GM21390 (cell line): ENCODE measurements at regions not wholly inside any gene's neighbourhood (a gene's known extent, or its start where the extent isn't known, plus 50 kb on each side); places are given as distances from the start of the nearest gene placed in this dataset.

Experiments
- ATAC-seq: cut with Tn5 transposase; IDR thresholded peaks from one replicate; pipeline ENCODE4 v1.9.1; 2021; ENCODE audit not compliant: unreplicated experiment

DNA sequence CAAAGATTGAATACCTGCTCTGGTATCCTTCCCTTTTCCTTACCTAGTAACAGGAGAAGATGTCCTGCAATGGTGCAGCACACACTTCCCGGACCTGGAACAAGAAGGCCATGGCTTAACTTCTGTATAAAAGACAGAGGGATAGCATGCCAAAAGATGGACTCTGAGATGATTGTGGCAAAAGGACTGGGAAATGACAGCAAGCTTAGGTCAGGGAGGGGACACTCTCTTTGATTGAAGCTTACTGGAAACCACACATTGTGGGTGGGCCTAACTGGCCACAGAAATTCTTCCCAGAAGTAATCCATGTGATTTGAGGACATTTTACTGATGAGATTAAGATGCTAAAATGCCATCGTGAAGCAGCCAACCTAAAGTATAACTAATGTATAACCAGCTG lies 71.0 kb upstream of the OTUD4 start:
- ATAC-seq: no peak

DNA sequence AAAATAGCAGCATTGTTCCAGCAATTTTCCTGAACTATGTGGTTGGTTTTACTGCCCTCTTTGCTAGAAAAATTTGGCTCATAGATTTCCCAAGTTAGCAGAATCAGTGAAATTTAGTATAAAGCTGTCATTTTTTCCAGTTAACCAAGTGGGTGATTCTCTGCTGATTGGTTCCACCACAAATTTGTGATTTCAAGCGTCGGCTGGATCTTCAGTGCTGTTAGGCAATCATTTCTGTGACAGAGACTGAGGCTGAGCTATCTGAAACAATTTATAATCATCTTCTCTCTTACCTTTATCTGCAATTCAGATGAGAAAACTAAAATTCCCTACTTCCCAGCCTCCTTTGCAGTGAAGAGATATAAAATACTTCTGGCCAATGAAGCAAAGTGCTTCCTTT lies 68.6 kb upstream of the OTUD4 start:
- ATAC-seq: no peak

DNA sequence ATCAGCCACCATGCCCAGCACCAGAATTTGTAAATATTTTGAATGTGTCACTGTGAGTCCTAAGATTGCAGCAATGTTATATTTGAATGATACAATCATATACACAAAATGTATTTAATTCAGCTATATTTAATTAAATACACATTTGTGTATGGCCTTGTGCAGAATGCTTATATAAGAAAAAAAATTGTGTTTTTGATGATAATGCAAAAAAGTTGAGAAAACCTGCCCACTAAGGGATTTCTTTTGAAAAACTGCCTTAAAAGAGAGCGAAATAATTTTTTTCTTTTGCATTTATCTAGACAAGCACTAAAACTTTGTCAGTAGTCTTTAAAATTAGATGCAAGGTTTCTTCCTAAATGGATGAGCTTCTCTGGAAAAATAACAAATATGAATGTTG lies 68.1 kb upstream of the OTUD4 start:
- no peak for ATAC-seq

DNA sequence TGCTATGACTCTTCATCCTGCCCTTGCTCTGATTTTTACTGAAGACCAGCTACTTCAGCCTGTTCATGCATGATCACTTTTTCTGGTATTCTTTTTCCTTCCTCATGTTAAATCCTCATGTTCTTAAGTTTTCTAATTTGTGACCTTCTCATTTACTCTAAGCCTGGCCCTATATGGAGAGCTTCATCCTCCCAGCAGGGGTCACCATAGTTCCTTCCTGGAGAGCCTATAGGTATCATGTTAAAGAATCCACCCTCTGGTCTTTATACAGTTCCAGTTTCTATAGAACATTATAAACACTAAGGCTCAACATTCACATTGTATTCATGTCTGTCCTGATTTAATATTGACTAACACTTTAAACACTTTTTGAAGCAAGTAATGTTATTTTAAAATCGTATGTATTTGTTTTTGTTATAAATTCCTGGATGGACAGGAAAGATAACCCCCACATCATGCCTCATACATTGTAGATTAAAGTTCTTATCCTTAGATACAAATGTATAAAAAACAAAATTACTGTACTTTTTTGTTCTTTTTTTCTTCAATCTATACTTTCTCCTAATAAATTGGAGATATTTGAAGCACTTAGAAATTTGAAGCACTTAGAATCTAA lies 53.8 kb upstream of the OTUD4 start:
- peak; percentile 99 for ATAC-seq

DNA sequence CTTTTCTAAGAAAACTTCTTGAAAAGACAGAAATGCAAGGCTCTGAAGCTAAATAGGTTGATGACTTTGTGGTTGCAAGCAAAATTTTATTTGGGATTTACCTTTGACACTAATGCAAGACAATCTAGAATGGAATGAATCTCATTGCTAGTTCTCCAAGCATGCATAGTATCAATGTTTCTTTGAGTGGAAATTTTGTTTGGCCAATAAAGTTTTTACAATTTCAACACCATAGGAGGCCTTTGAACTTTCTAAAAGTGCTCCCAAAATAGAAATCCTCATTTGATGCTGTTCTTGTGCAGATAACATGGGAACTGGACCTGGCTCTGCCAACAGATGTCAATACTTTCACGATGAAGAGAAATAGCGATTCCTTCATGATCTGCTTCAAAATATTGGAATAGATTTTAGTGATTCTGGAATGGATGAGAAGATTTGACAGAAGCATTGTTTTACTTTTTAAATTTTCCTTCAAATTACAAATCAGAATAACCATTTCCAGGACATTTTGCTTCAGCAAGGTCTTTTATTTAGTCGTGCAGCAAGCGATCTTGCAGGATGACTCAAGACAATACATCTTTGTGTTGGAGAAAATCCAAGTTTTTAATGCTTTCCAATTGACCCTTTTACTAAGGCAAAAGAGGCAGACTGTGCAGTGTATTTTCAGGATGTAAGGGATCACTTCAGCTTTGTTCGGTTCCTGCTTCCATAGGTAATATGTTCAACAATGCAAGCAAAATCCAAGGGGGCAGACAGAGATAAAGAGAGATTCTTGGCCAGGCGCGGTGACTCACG lies 51.7 kb upstream of the OTUD4 start:
- ATAC-seq: no peak

DNA sequence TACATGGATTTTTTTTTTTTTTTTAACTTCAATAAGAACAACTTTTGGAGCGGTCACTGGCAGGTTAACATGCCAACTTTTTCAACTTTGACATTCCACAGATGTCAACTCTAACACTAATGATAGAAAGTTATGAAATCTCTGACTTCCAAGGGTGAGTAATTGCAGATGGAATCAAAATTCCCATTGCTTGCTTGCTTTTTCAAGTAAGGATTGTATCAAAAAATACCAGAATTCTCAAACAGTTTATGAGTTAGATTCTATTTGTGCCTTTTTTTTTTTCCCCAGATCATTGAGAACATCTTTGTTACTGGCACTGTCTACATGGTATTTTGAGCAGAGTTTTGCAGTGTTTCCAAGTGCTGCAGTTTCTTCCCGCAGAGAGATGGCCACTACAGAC lies 50.3 kb upstream of the OTUD4 start:
- ATAC-seq: no peak
